IMR-90 (cell line): ENCODE measurements at regions not wholly inside any gene's neighbourhood (a gene's known extent, or its start where the extent isn't known, plus 50 kb on each side); places are given as distances from the start of the nearest gene placed in this dataset.

ENCODE experiments used
- ATAC-seq: fragments of 200-7000 bp; cut with Tn5 transposase; 2 replicates; pipeline ENCODE4 v1.9.1; 2020; ENCODE audit warnings: low read depth, mild to moderate bottlenecking, moderate library complexity
- BruUV-seq: library from RNA; stranded (reverse); fragments of 400-500 nt; replicated peaks from 2 replicates; lab custom pipeline; 2021; lab: Mats Ljungman, UMichigan
- CTCF ChIA-PET: fragments of 300-600 bp; formaldehyde crosslinking; extraction: SDS; loops from one replicate; lab custom pipeline; 2021; ENCODE audit warnings: antibody characterized with exemption; lab: Yijun Ruan, JAX
- POLR2A ChIA-PET: fragments of 300-600 bp; sonication (Branson Sonifier 250); formaldehyde crosslinking; loops from one replicate; lab custom pipeline; 2022; ENCODE audit warnings: antibody characterized with exemption; ENCODE audit not compliant: unreplicated experiment; lab: Charles Lee
- DNase-seq: peaks from one replicate; pipeline ENCODE4 v3.0.0; 2013
- H2AFZ ChIP-seq: replicated peaks from 2 replicates; pipeline ENCODE3; 2013; ENCODE audit warnings: low read length, mild to moderate bottlenecking; ENCODE audit not compliant: poor library complexity
- H2AK5ac ChIP-seq: 2 replicates; pipeline ENCODE4 v1.6.1; 2013; ENCODE audit warnings: low read depth, low read length, inconsistent platforms
- H2AK9ac ChIP-seq: replicated peaks from 2 replicates; pipeline ENCODE3; 2013; ENCODE audit warnings: mild to moderate bottlenecking, low read depth, low read length, moderate library complexity; ENCODE audit not compliant: poor library complexity
- H2BK120ac ChIP-seq: 2 replicates; pipeline ENCODE4 v1.6.1; 2013; ENCODE audit warnings: low read depth, low read length, inconsistent platforms
- H2BK15ac ChIP-seq: 3 replicates; pipeline ENCODE4 v1.6.1; 2013; ENCODE audit warnings: low read depth, low read length, inconsistent platforms
- H2BK20ac ChIP-seq: 2 replicates; pipeline ENCODE4 v1.6.1; 2013; ENCODE audit warnings: low read depth, mild to moderate bottlenecking, inconsistent platforms, low read length, moderate library complexity
- H2BK5ac ChIP-seq: 2 replicates; pipeline ENCODE4 v1.6.1; 2013; ENCODE audit warnings: mild to moderate bottlenecking, low read depth, low read length, inconsistent platforms; ENCODE audit not compliant: poor library complexity, severe bottlenecking
- H3K14ac ChIP-seq: replicated peaks from 2 replicates; pipeline ENCODE4 v1.6.1; 2013; ENCODE audit warnings: low read depth, low read length, inconsistent platforms
- H3K18ac ChIP-seq: 2 replicates; pipeline ENCODE4 v1.6.1; 2013; ENCODE audit warnings: low read depth, low read length, control low read depth
- H3K23ac ChIP-seq: 2 replicates; pipeline ENCODE4 v1.6.1; 2013; ENCODE audit warnings: low read depth, low read length, inconsistent platforms
- H3K27ac ChIP-seq: 2 replicates; pipeline ENCODE4 v1.5.1; 2013; ENCODE audit warnings: mild to moderate bottlenecking, control low read depth, low read length; ENCODE audit not compliant: insufficient read depth
- H3K27me3 ChIP-seq: 2 replicates; pipeline ENCODE4 v1.6.1; 2013; ENCODE audit warnings: low read length; ENCODE audit not compliant: control insufficient read depth, insufficient read depth
- H3K36me3 ChIP-seq: 2 replicates; pipeline ENCODE4 v1.6.1; 2013; ENCODE audit warnings: low read length, mixed read lengths; ENCODE audit not compliant: control insufficient read depth, insufficient read depth
- H3K4ac ChIP-seq: 2 replicates; pipeline ENCODE4 v1.6.1; 2013; ENCODE audit warnings: low read depth, low read length, inconsistent platforms
- H3K4me1 ChIP-seq: 2 replicates; pipeline ENCODE4 v1.6.1; 2013; ENCODE audit warnings: low read length, mixed read lengths; ENCODE audit not compliant: control insufficient read depth, insufficient read depth
- H3K4me2 ChIP-seq: 2 replicates; pipeline ENCODE4 v1.6.1; 2013; ENCODE audit warnings: low read depth, mild to moderate bottlenecking, control low read depth, low read length, moderate library complexity
- H3K4me3 ChIP-seq: 2 replicates; pipeline ENCODE4 v1.5.1; 2013; ENCODE audit warnings: low read depth, mild to moderate bottlenecking, control low read depth, low read length, moderate library complexity; ENCODE audit not compliant: insufficient read depth
- H3K56ac ChIP-seq: 2 replicates; pipeline ENCODE4 v1.6.1; 2013; ENCODE audit warnings: low read length, inconsistent platforms; ENCODE audit not compliant: insufficient read depth; ENCODE audit errors: extremely low read depth
- H3K79me1 ChIP-seq, 2 experiments: 2 replicates each; pipeline ENCODE4 v1.6.1; 2013; ENCODE audit warnings: low read length in 2 of 2, inconsistent platforms in 1 of 2, low read depth in 1 of 2
- H3K9ac ChIP-seq: 2 replicates; pipeline ENCODE4 v1.6.1; 2013; ENCODE audit warnings: low read depth, low read length, control low read depth
- H3K9me1 ChIP-seq: 2 replicates; pipeline ENCODE4 v1.6.1; 2013; ENCODE audit warnings: low read length, inconsistent platforms; ENCODE audit not compliant: insufficient read depth
- H3K9me3 ChIP-seq: 2 replicates; pipeline ENCODE4 v1.6.1; 2013; ENCODE audit warnings: low read length; ENCODE audit not compliant: control insufficient read depth, insufficient read depth
- H4K20me1 ChIP-seq: 2 replicates; pipeline ENCODE4 v1.6.1; 2013; ENCODE audit warnings: low read length, inconsistent platforms; ENCODE audit not compliant: insufficient read depth
- H4K5ac ChIP-seq: 2 replicates; pipeline ENCODE4 v1.6.1; 2013; ENCODE audit warnings: mild to moderate bottlenecking, low read depth, low read length, control low read depth
- H4K8ac ChIP-seq, 2 experiments: 2 replicates each; pipeline ENCODE4 v1.6.1; 2013; ENCODE audit warnings: low read depth in 2 of 2, low read length in 2 of 2, control low read depth in 1 of 2, inconsistent platforms in 1 of 2
- H4K91ac ChIP-seq: 2 replicates; pipeline ENCODE4 v1.6.1; 2013; ENCODE audit warnings: low read depth, low read length, inconsistent platforms; ENCODE audit not compliant: insufficient read depth
- BHLHE40 ChIP-seq: fragments of 150-350 bp; IDR thresholded peaks from 2 replicates; pipeline ENCODE4 v1.6.1; 2016; ENCODE audit warnings: mild to moderate bottlenecking, low read depth, low read length
- CEBPB ChIP-seq: IDR thresholded peaks from 2 replicates; pipeline ENCODE4 v1.6.1; 2012; ENCODE audit warnings: low read depth, low read length, improper control_type of control experiment
- CTCF ChIP-seq: conservative IDR thresholded peaks from 2 replicates; pipeline ENCODE4 v1.5.1; 2012; ENCODE audit warnings: mild to moderate bottlenecking, low read depth, low read length, improper control_type of control experiment
- MAFK ChIP-seq: IDR thresholded peaks from 2 replicates; pipeline ENCODE4 v1.6.1; 2012; ENCODE audit warnings: low read depth, low read length, improper control_type of control experiment
- MAZ ChIP-seq: IDR thresholded peaks from 2 replicates; pipeline ENCODE4 v1.6.1; 2012; ENCODE audit warnings: low read depth, mild to moderate bottlenecking, low read length, improper control_type of control experiment, moderate library complexity, borderline replicate concordance
- MXI1 ChIP-seq: IDR thresholded peaks from 2 replicates; pipeline ENCODE4 v1.6.1; 2012; ENCODE audit warnings: low read depth, mild to moderate bottlenecking, low read length, moderate library complexity, borderline replicate concordance
- NFE2L2 ChIP-seq: fragments of 150-350 bp; IDR thresholded peaks from 2 replicates; pipeline ENCODE4 v1.6.1; 2016; ENCODE audit warnings: low read depth, mild to moderate bottlenecking, low read length
- POLR2A ChIP-seq: IDR thresholded peaks from 2 replicates; pipeline ENCODE4 v1.6.1; 2012; ENCODE audit warnings: mild to moderate bottlenecking, low read depth, low read length
- RAD21 ChIP-seq: IDR thresholded peaks from 2 replicates; pipeline ENCODE4 v1.6.1; 2012; ENCODE audit warnings: low read length, improper control_type of control experiment
- RFX5 ChIP-seq: IDR thresholded peaks from 2 replicates; pipeline ENCODE4 v1.8.0; 2012; ENCODE audit warnings: low read depth, mild to moderate bottlenecking, low read length, moderate library complexity
- WGBS, 2 experiments: methylation state at CpG; one replicate each; pipeline versions ENCODE4 v1.1.5 to v1.1.7; 2013; ENCODE audit warnings: missing lambda C conversion rate in 2 of 2; ENCODE audit not compliant: insufficient read length in 1 of 2; ENCODE audit errors: extremely low coverage in 2 of 2; 5-methylcytosine and 5-hydroxymethylcytosine counted together
- dilution Hi-C: fragments of 300-500 bp; cut with HindIII; formaldehyde crosslinking; loops from one replicate; pipeline ENCODE4 v1.14.3; 2018; ENCODE audit warnings: low sequenced_read_pairs; ENCODE audit not compliant: unreplicated experiment
- in situ Hi-C: fragments of 300-500 bp; cut with MboI; formaldehyde crosslinking; loops from 3 replicates; pipeline ENCODE4 v1.14.3; 2019; ENCODE audit warnings: low sequenced_read_pairs, inconsistent platforms, mixed read lengths
- intact Hi-C: fragments of 100-400 bp; cut with micrococcal nuclease; formaldehyde crosslinking; loops from 2 replicates; pipeline ENCODE4 v1.10.0; 2022
- TF ChIP-seq, protein P1 (sequence below): fragments of 150-350 bp; IDR thresholded peaks from 2 replicates; pipeline ENCODE4 v1.6.1; 2017; ENCODE audit warnings: mild to moderate bottlenecking, antibody characterized with exemption, low read length, low read depth
- TF ChIP-seq, protein P2 (sequence below): fragments of 150-350 bp; IDR thresholded peaks from 2 replicates; pipeline ENCODE4 v1.6.1; 2016; ENCODE audit warnings: low read depth, mild to moderate bottlenecking, low read length, moderate library complexity, borderline replicate concordance

DNA sequence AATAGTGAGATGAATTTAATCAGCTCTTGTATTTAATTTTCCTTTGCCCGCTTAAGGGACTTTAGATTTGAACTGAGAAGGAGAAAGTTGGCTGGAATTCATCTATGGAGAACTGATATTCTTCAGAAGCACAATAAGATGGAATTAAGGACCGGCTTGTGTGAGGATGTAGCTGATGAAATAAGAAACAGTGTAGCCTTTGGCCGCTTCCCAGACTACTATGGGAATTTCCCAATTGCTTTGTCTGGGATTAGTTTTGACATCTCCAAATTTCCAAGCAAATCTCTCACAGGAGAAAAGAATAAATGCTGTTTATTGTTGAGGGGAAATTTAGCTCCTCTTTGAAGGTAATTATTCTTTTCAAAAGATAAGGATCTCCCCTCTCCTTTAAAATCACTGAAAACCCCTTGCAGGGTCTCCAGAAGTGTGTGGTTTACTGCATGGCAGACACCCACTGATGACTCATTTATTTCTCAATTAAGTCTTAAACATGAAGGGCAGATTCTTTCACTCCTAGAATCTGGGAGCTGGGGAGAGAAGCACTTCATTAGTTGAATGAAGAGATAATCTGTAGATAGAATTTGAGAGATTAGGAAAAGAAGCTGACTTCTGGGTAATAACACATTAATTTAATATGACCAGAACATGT is 606.5 kb upstream of the ADAMTS16 start (continued):
- no peak for TF ChIP-seq CTCF
- no peak for TF ChIP-seq NFE2L2

DNA sequence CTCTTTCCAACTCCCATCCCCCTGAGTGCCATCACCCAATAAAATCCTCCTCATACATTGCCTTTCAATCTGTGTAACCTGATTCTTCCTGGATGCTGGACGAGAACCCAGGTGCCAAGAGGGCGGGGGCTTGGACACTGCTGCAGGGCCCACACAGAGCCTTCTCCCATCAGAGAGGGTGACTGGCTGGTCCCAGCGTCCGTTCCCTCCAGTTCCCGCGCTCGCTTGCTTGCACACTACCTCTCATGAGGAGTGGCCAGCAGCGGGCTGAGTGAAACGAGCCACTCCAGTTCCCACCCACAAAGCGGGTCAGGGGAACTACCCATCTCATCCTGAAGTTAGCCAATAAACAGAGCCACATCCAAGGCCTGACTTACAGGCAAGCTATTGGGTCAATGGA is 602.6 kb upstream of the ADAMTS16 start:
- H2AK9ac ChIP-seq: no peak overlapping the region
- H4K8ac ChIP-seq: no peak overlapping the region
- no peak overlapping the region for H2BK15ac ChIP-seq
- ATAC-seq (no peak), DNase-seq (no peak)
- ChIA-PET POLR2A (no interaction called here), CTCF (no interaction called here)
- no peak overlapping the region for H4K91ac ChIP-seq
- no peaks in the 10 kb centered on the region for H3K79me1 ChIP-seq
- H3K23ac ChIP-seq: no peak overlapping the region
- H2BK120ac ChIP-seq: no peak overlapping the region
- no TSS peak for BruUV-seq
- H3K36me3 ChIP-seq: no peaks in the 10 kb centered on the region
- no CpG with 5 or more reads among the region's 10 CpGs for WGBS, 2 experiments
- no peak overlapping the region for H3K4ac ChIP-seq
- in situ Hi-C loops: no loop called here
- H3K9me3 ChIP-seq: peaks cover 41% of the 10 kb centered on the region
- no peak overlapping the region for H3K4me2 ChIP-seq
- H3K27ac ChIP-seq: no peak overlapping the region
- H3K9me1 ChIP-seq: no peaks in the 10 kb centered on the region
- dilution Hi-C loops: no loop called here
- no peak overlapping the region for H3K9ac ChIP-seq
- H3K18ac ChIP-seq: no peak overlapping the region
- no peak overlapping the region for H2AFZ ChIP-seq
- no peak overlapping the region for H3K4me3 ChIP-seq
- H2AK5ac ChIP-seq: no peak overlapping the region
- no peak overlapping the region for H3K14ac ChIP-seq
- H3K56ac ChIP-seq: no peak overlapping the region
- intact Hi-C loops: no loop called here
- no peak overlapping the region for H4K5ac ChIP-seq
- H2BK20ac ChIP-seq: no peak overlapping the region
- TF ChIP-seq MAZ (no peak), BHLHE40 (no peak), RFX5 (no peak), MXI1 (no peak), POLR2A (no peak), MAFK (no peak), RAD21 (no peak), CEBPB (no peak)
- TF ChIP-seq, protein P1, sequence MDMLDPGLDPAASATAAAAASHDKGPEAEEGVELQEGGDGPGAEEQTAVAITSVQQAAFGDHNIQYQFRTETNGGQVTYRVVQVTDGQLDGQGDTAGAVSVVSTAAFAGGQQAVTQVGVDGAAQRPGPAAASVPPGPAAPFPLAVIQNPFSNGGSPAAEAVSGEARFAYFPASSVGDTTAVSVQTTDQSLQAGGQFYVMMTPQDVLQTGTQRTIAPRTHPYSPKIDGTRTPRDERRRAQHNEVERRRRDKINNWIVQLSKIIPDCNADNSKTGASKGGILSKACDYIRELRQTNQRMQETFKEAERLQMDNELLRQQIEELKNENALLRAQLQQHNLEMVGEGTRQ: no peak
- TF ChIP-seq, protein P2, sequence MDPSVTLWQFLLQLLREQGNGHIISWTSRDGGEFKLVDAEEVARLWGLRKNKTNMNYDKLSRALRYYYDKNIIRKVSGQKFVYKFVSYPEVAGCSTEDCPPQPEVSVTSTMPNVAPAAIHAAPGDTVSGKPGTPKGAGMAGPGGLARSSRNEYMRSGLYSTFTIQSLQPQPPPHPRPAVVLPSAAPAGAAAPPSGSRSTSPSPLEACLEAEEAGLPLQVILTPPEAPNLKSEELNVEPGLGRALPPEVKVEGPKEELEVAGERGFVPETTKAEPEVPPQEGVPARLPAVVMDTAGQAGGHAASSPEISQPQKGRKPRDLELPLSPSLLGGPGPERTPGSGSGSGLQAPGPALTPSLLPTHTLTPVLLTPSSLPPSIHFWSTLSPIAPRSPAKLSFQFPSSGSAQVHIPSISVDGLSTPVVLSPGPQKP: no peak
- no peaks in the 10 kb centered on the region for H4K20me1 ChIP-seq
- H3K4me1 ChIP-seq: no peaks in the 10 kb centered on the region
- no peak overlapping the region for H2BK5ac ChIP-seq
- no peaks in the 10 kb centered on the region for H3K27me3 ChIP-seq
